Large intestine (tissue), 3 donors: ENCODE measurements at regions not wholly inside any gene's neighbourhood (a gene's known extent, or its start where the extent isn't known, plus 50 kb on each side); places are given as distances from the start of the nearest gene placed in this dataset.

Experiments
- DNase-seq, 2 donors: peaks; one replicate each; pipeline versions ENCODE4 v3.0.0 to v3.0.0-alpha.2; 2013
- H3K27ac ChIP-seq: one replicate; pipeline ENCODE4 v1.5.1; 2013; ENCODE audit warnings: low read length
- H3K27me3 ChIP-seq: 2 replicates; pipeline ENCODE4 v1.6.1; 2013; ENCODE audit warnings: low read length; ENCODE audit not compliant: control insufficient read depth, insufficient read depth
- H3K36me3 ChIP-seq: 2 replicates; pipeline ENCODE4 v1.6.1; 2013; ENCODE audit warnings: low read length; ENCODE audit not compliant: control insufficient read depth, insufficient read depth
- H3K4me1 ChIP-seq: one replicate; pipeline ENCODE4 v1.6.1; 2013; ENCODE audit warnings: low read length; ENCODE audit not compliant: control insufficient read depth, insufficient read depth
- H3K4me3 ChIP-seq: one replicate; pipeline ENCODE4 v1.5.1; 2013; ENCODE audit warnings: low read length
- H3K9me3 ChIP-seq: one replicate; pipeline ENCODE4 v1.6.1; 2013; ENCODE audit warnings: mild to moderate bottlenecking, low read depth, low read length, moderate library complexity; ENCODE audit not compliant: control insufficient read depth
- WGBS: methylation state at CpG from one replicate; pipeline ENCODE4 v1.1.5; 2013; ENCODE audit warnings: low lambda C conversion rate; ENCODE audit not compliant: insufficient coverage; 5-methylcytosine and 5-hydroxymethylcytosine counted together

DNA sequence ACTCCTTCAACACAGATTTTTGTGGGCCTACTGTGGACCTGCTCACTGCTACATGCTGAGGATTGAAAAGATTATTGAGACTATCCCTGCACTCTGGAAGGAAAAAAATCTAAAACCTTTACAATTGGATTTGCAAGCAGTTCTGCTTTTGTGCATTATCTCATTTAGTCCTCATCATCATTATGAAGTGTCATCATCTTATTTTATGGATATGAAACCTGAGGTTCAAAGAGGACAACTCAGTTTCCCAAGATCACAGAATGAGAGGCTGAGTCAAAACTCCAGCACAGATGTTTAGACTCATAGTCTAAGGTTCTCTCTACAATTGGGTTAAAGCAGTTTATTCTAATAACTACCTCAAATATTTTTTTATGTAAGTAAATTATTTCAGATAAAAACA is 160.2 kb upstream of the MARCKS start:
- no peaks in the 10 kb centered on the region for H3K27me3 ChIP-seq

DNA sequence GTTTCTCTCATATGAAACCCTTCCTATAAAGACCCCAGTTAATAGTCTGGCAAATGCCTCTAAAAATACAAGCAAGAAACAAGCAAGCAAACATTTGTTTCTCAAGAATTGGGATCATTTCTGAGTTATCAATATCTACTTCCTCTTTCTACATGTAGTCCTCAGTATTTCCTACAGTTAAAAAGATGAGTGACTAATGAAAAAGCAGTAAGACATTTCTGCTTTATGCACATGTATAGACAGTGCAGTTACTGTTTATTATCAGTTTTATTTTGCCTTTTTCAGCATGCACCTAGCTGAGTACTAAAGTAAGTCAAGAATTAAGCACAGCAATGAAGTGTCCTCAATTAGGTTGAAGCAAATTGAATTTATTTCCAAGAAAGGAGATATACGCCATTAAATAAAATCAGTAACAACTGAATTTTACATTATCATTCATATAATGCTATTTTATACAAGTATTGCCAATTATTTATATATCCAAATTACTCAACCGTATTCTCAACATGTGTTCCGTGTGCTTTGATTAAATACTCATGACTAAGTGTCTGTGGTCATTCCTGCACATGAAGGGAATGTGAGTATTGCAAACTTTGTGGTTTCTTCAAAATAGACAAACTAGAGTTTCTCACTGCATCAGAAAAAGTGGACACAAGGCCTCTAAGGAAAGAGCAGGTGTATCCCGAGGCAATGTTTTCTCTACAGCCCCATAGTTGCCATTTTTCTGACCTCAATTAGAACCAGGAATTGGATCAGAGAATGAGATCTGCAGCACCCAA is 159.3 kb upstream of the MARCKS start:
- Histone ChIP-seq H3K36me3 (no peaks in the 10 kb centered on the region), H3K4me3 (no peak overlapping the region), H3K4me1 (no peaks in the 10 kb centered on the region), H3K27me3 (no peaks in the 10 kb centered on the region), H3K27ac (no peak overlapping the region), H3K9me3 (no peaks in the 10 kb centered on the region)
- DNase-seq: no peak
- 90% methylated on average over 2 of the region's 4 CpGs for WGBS

More for the DNA sequence above, 160.2 kb upstream of the MARCKS start:
- Histone ChIP-seq H3K9me3 (no peaks in the 10 kb centered on the region), H3K27ac (no peak overlapping the region), H3K4me1 (no peaks in the 10 kb centered on the region), H3K36me3 (no peaks in the 10 kb centered on the region), H3K4me3 (no peak overlapping the region)
- no peak for DNase-seq

DNA sequence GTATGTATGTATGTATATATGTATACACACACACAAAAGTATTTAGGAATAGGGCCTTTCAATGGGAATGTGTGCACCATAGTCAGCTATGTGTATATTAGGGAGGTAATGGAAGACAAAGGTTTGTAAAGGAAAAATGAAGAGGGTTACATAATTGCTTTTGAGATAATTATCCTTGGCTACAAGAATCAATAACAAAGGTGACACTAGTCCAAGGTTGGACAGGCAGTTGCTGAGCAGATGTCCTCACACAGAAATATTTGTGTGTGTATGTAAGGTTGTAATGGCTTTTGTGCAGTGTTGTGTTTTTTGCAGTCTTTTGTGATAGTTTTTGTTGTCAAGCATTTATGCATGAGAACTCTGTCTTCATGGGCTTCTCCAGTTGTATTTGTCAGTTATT is 157.9 kb upstream of the MARCKS start:
- H3K27ac ChIP-seq: no peak overlapping the region
- H3K4me1 ChIP-seq: no peaks in the 10 kb centered on the region
- no peaks in the 10 kb centered on the region for H3K27me3 ChIP-seq
- H3K4me3 ChIP-seq: no peak overlapping the region
- no peaks in the 10 kb centered on the region for H3K36me3 ChIP-seq
- DNase-seq: no peak
- no peaks in the 10 kb centered on the region for H3K9me3 ChIP-seq

DNA sequence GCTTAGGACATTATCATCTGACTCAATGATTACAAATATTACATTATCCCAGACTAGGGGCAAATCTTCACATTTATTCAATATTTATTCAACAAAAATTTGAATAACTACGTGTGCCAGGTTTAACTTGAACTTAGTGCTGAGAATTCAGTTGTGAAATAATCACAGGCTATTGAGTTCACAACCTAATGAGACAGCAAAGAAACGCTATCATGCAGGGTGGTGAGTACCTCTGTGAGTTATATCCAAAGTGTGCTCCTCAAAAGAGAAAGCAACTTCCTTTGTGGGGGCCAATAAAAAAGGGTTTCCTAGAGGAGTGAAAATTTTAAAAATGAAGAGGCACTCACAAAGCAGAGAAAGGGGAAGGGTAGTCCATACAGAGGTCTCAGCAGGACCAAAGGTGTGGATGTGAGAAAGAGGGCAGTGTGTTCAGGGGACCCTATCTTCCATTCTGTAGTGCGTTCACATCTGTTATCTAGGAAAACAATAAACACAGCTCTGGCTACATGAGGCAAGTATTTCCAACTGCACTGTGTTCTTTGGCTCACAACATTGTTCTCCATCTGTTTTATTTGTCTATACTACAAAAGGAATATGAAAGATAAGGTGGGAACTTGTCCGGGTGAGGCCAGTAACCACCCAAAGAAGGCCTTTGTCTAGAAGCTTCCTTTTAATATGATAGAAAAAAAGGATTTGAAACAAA is 155.4 kb upstream of the MARCKS start:
- Histone ChIP-seq H3K27me3 (no peaks in the 10 kb centered on the region), H3K9me3 (no peaks in the 10 kb centered on the region), H3K4me1 (no peaks in the 10 kb centered on the region), H3K4me3 (no peak overlapping the region), H3K36me3 (no peaks in the 10 kb centered on the region), H3K27ac (no peak overlapping the region)
- WGBS: 80% methylated on average over 1 of the region's 4 CpGs
- DNase-seq: peak; percentile 13 to 42

DNA sequence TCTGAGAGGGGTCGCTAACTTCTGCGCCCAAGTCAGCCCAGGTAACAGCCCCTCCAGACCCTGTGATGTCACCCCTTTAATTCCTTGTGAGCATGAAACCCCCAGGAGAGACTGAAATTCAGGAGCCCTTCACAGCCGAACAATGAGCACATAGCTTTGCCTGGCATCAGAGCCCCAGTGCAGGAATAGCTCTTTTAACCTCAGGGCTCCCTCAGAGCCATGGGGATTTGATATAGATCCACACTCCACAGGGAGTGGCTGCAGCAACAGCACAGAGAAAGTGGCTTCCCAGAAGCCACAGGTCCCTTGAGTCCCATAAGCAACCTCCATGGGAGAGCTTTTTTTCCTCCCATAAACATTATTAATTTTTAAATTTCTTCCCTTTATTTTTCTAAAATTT is 150.0 kb upstream of the MARCKS start:
- H3K4me3 ChIP-seq: no peak overlapping the region
- H3K36me3 ChIP-seq: no peaks in the 10 kb centered on the region
- H3K4me1 ChIP-seq: no peaks in the 10 kb centered on the region
- no peaks in the 10 kb centered on the region for H3K27me3 ChIP-seq
- no peak overlapping the region for H3K27ac ChIP-seq
- no peaks in the 10 kb centered on the region for H3K9me3 ChIP-seq
- DNase-seq: no peak
- no CpG with 5 or more reads among the region's 3 CpGs for WGBS

DNA sequence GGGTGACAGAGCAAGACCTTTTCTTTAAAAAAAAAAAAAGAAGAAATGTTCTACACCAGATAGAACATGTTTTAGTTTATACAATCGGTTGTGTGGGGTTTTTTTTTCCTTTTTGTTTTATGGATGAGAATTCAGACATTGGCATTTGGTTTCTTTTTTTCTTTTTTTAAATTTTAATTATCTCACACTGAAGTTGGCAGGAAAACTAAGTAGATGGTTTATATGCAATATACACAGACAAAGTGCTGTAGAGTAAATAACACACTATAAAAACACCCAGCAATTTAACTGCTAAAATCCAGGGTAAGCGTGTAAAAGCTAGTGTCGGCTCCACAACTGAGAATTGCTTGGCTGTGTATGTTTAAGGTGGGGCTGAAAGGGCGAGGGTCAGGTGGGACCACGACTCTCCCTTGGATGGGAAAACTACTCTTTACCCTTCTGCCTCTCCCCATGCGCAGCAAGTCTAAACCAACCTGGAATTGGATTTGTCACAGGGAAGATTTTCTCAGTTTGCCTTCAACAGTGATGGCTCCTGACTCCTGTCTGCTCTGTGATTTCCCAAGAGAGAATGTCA is 147.1 kb upstream of the MARCKS start:
- 25% methylated on average over 1 of the region's 6 CpGs for WGBS
- H3K4me1 ChIP-seq: no peaks in the 10 kb centered on the region
- no peak overlapping the region for H3K27ac ChIP-seq
- no peaks in the 10 kb centered on the region for H3K36me3 ChIP-seq
- H3K4me3 ChIP-seq: no peak overlapping the region
- peak in 1 of 2 donors; percentile 32 for DNase-seq
- no peaks in the 10 kb centered on the region for H3K9me3 ChIP-seq
- no peaks in the 10 kb centered on the region for H3K27me3 ChIP-seq

DNA sequence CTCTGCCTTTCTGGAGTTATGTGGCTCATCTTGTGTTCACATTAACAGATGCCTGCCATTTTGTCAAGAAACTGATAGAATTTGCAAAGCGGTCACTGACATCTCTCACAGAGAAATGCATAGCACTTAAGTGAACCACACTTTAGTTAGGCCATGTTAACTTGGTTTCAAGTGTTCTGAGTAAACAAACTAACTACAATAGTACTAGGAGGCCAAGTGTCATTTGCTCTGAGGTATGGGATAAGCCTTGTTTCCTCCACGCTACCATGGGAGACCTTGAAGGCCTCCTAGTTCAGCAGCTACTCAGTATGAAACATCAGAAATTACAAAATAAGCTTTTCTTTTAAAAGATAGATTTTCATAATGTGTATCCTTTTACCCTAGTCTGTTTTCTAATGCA is 143.5 kb upstream of the MARCKS start:
- DNase-seq: no peak
- H3K27ac ChIP-seq: no peak overlapping the region
- no peaks in the 10 kb centered on the region for H3K27me3 ChIP-seq
- no peak overlapping the region for H3K4me3 ChIP-seq
- H3K9me3 ChIP-seq: no peaks in the 10 kb centered on the region
- no peaks in the 10 kb centered on the region for H3K36me3 ChIP-seq
- H3K4me1 ChIP-seq: no peaks in the 10 kb centered on the region
- whole genome bisulfite sequencing: no CpG with 5 or more reads among the region's 2 CpGs

DNA sequence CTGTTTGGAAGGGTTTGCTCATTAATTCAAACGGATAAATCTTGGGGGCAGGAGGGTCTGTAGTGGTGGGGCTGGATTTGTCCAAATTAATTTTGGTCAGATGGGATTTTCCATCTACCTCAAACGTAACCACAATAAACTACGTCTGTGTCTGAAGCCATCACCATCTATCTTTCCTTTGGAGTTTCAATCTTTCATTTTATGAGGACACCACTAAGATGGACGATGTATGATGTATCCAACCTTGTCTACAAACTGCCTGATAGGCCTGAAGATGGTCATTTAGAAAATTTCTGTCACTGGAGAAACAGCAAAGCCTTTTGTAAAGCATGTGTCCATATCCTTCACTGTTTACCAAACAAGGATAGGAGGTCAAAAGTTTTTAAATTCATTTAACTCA is 138.6 kb upstream of the MARCKS start:
- Histone ChIP-seq H3K27me3 (no peaks in the 10 kb centered on the region), H3K36me3 (no peaks in the 10 kb centered on the region), H3K27ac (no peak overlapping the region), H3K4me1 (no peaks in the 10 kb centered on the region), H3K4me3 (no peak overlapping the region), H3K9me3 (no peaks in the 10 kb centered on the region)
- no peak for DNase-seq
- WGBS: 100% methylated on average over 2 of the region's 4 CpGs

DNA sequence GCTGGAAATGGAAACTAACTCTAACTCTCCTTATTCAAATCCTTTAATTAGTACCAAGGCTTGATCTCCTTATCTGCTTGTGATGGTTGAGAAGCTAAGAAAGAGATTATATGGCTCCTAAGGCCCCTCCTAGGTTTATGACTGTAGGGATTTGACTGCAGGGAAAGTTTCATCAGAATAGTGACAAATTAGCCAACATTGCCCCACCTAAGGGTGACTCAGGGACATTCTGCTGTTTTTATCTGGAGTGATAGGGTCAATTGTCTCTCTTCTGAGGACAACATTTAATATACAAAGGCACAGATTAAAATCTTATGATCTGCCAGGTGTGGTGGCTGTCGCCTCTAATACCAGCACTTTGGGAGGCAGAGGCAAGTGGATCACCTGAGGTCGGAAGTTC is 138.1 kb upstream of the MARCKS start:
- Histone ChIP-seq H3K9me3 (no peaks in the 10 kb centered on the region), H3K4me3 (no peak overlapping the region), H3K36me3 (no peaks in the 10 kb centered on the region), H3K27ac (no peak overlapping the region), H3K27me3 (no peaks in the 10 kb centered on the region), H3K4me1 (no peaks in the 10 kb centered on the region)
- DNase-seq: peak; percentile 83 to 92
- no CpG with 5 or more reads among the region's 2 CpGs for WGBS

DNA sequence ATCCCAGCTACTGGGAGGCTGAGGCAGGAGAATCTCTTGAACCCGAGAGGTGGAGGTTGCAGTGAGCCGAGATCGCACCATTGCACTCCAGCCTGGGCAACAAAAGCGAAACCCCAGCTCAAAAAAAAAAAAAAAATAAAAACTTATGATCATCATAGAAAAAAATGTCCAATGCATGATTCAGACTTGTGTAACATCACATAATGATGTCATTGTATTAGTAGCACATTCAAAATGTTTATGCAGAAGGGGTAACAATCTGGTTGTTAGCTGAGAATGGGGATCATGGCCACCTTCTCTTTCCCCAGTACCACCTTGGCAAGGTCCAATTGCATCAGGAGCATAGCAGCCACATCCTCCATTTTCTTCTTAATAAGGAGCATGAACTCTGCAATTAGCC is 137.6 kb upstream of the MARCKS start:
- 96% methylated on average over 4 of the region's 4 CpGs for WGBS
- H3K9me3 ChIP-seq: no peaks in the 10 kb centered on the region

More for the DNA sequence above, 137.6 kb upstream of the MARCKS start:
- Histone ChIP-seq H3K36me3 (no peaks in the 10 kb centered on the region), H3K27ac (no peak overlapping the region), H3K4me3 (no peak overlapping the region), H3K27me3 (no peaks in the 10 kb centered on the region), H3K4me1 (no peaks in the 10 kb centered on the region)
- DNase-seq: no peak
